Gastrocnemius medialis (tissue), 4 donors: ENCODE measurements at regions not wholly inside any gene's neighbourhood (a gene's known extent, or its start where the extent isn't known, plus 50 kb on each side); places are given as distances from the start of the nearest gene placed in this dataset.

Experiments used
- ATAC-seq, 2 donors: fragments of 150-250 bp; one replicate each; pipeline ENCODE4 v1.9.1; 2016
- DNase-seq, 2 donors: peaks; one replicate each; pipeline ENCODE4 v3.0.0-alpha.2; 2019
- H3K27ac ChIP-seq, 4 donors: fragments of 200-600 bp; sonication (generic); 1 replicate in 1 of 4; 2 replicates in 3 of 4; pipeline ENCODE4 v1.5.1; 2016 to 2018; ENCODE audit warnings: mild to moderate bottlenecking in 2 of 4, moderate library complexity in 1 of 4
- H3K27me3 ChIP-seq, 3 donors: fragments of 200-600 bp; sonication (generic) in 2 of 3; 1 replicate in 1 of 3; 2 replicates in 2 of 3; pipeline versions ENCODE4 v1.5.1 to v1.6.0; 2016 to 2019; ENCODE audit warnings: mild to moderate bottlenecking in 1 of 3, moderate library complexity in 1 of 3
- H3K36me3 ChIP-seq, 2 donors: fragments of 200-600 bp; sonication (generic) in 1 of 2; one replicate each; pipeline ENCODE4 v1.5.1; 2017 to 2018
- H3K4me1 ChIP-seq, 2 donors: fragments of 200-600 bp; sonication (generic) in 1 of 2; one replicate each; pipeline ENCODE4 v1.5.1; 2016 to 2017; ENCODE audit warnings: mild to moderate bottlenecking in 2 of 2
- H3K4me3 ChIP-seq, 4 donors: fragments of 200-600 bp; sonication (generic) in 3 of 4; 1 replicate in 1 of 4; 2 replicates in 3 of 4; pipeline ENCODE4 v1.5.1; 2016 to 2019; ENCODE audit warnings: mild to moderate bottlenecking in 2 of 4
- H3K9me3 ChIP-seq, 3 donors: fragments of 200-600 bp; sonication (generic) in 2 of 3; 1 replicate in 1 of 3; 2 replicates in 2 of 3; pipeline ENCODE4 v1.5.1; 2016 to 2019
- CTCF ChIP-seq, 5 experiments: fragments of 450-650 bp in 3 of 5; fragments of 200-600 bp in 2 of 5; sonication (generic) in 2 of 5; IDR thresholded peaks in 4 of 5; conservative IDR thresholded peaks in 1 of 5; 1 replicate in 4 of 5; 2 replicates in 1 of 5; pipeline ENCODE4 v1.5.1; 2016 to 2019; ENCODE audit warnings: antibody characterized with exemption in 5 of 5, mild to moderate bottlenecking in 3 of 5, moderate library complexity in 3 of 5
- POLR2A ChIP-seq, 2 donors: fragments of 450-650 bp; IDR thresholded peaks; one replicate each; pipeline ENCODE4 v1.6.1; 2017; ENCODE audit warnings: antibody characterized with exemption in 2 of 2, mild to moderate bottlenecking in 2 of 2, moderate library complexity in 2 of 2
- in situ Hi-C, 4 donors: fragments of 200-750 bp; cut with MboI; loops; one replicate each; pipeline versions ENCODE4 v1.15.0 to v1.8.0; 2017; ENCODE audit warnings: low sequenced_read_pairs in 4 of 4
- intact Hi-C: fragments of 100-400 bp; cut with DNase I; formaldehyde crosslinking; loops from one replicate; pipeline ENCODE4 v1.15.1; 2023; ENCODE audit warnings: low total_unique reads

- no peak overlapping the region for H3K4me3 ChIP-seq
- no peaks in the 10 kb centered on the region for H3K27me3 ChIP-seq
- H3K36me3 ChIP-seq: no peaks in the 10 kb centered on the region
- ATAC-seq: no peak
- DNase-seq: no peak
- no peaks in the 10 kb centered on the region for H3K9me3 ChIP-seq
- TF ChIP-seq CTCF (IDR thresholded peaks at IDR 0.05 in 4 of 5, conservative IDR thresholded peaks at IDR 0.05 in 1 of 5) (no peak), POLR2A (IDR thresholded peaks at IDR 0.05) (no peak)
- in situ Hi-C loops: no loop called here
- no peaks in the 10 kb centered on the region for H3K4me1 ChIP-seq
- H3K27ac ChIP-seq: no peak overlapping the region
- intact Hi-C loops: no loop called here
Measured at GRCh38 chr18:1861473-1861872, 709.8 kb downstream of the METTL4 start.

- no peak for DNase-seq
- H3K27me3 ChIP-seq: no peaks in the 10 kb centered on the region
- no peaks in the 10 kb centered on the region for H3K36me3 ChIP-seq
- ATAC-seq: no peak
- H3K4me3 ChIP-seq: no peak overlapping the region
- H3K4me1 ChIP-seq: no peaks in the 10 kb centered on the region
- TF ChIP-seq POLR2A (IDR thresholded peaks at IDR 0.05) (no peak), CTCF (IDR thresholded peaks at IDR 0.05 in 4 of 5, conservative IDR thresholded peaks at IDR 0.05 in 1 of 5) (no peak)
- H3K9me3 ChIP-seq: no peaks in the 10 kb centered on the region
- in situ Hi-C loops: no loop called here
- H3K27ac ChIP-seq: no peak overlapping the region
- intact Hi-C loops: no loop called here
Measured at GRCh38 chr18:1865869-1866268, 705.4 kb downstream of the METTL4 start.

GRCh38 chr18:1872274-1872673 lies 699.0 kb downstream of the METTL4 start:
- H3K4me3 ChIP-seq: no peak overlapping the region
- in situ Hi-C loops: no loop called here
- ATAC-seq: no peak

GRCh38 chr18:1875219-1875618 lies 696.1 kb downstream of the METTL4 start:
- no peaks in the 10 kb centered on the region for H3K36me3 ChIP-seq
- no peaks in the 10 kb centered on the region for H3K27me3 ChIP-seq
- in situ Hi-C loops (no loop called here), intact Hi-C loops (no loop called here)
- H3K4me1 ChIP-seq: no peaks in the 10 kb centered on the region
- DNase-seq: no peak
- no peak for TF ChIP-seq POLR2A (IDR thresholded peaks at IDR 0.05)
- no peak for TF ChIP-seq CTCF (IDR thresholded peaks at IDR 0.05 in 4 of 5, conservative IDR thresholded peaks at IDR 0.05 in 1 of 5)
- H3K4me3 ChIP-seq: no peak overlapping the region
- H3K27ac ChIP-seq: no peak overlapping the region
- ATAC-seq: no peak
- no peaks in the 10 kb centered on the region for H3K9me3 ChIP-seq

More at GRCh38 chr18:1872274-1872673, 699.0 kb downstream of the METTL4 start:
- H3K27ac ChIP-seq: no peak overlapping the region
- no peak for DNase-seq
- no peaks in the 10 kb centered on the region for H3K27me3 ChIP-seq
- H3K36me3 ChIP-seq: no peaks in the 10 kb centered on the region
- no peaks in the 10 kb centered on the region for H3K4me1 ChIP-seq
- TF ChIP-seq CTCF (IDR thresholded peaks at IDR 0.05 in 4 of 5, conservative IDR thresholded peaks at IDR 0.05 in 1 of 5): no peak
- no peak for TF ChIP-seq POLR2A (IDR thresholded peaks at IDR 0.05)
- intact Hi-C loops: no loop called here
- H3K9me3 ChIP-seq: no peaks in the 10 kb centered on the region

- no peaks in the 10 kb centered on the region for H3K36me3 ChIP-seq
- in situ Hi-C loops: no loop called here
- no peak overlapping the region for H3K27ac ChIP-seq
- no peaks in the 10 kb centered on the region for H3K9me3 ChIP-seq
- H3K4me3 ChIP-seq: no peak overlapping the region
- H3K27me3 ChIP-seq: no peaks in the 10 kb centered on the region
- no peaks in the 10 kb centered on the region for H3K4me1 ChIP-seq
- intact Hi-C loops: no loop called here
- ATAC-seq (no peak), DNase-seq (no peak)
- TF ChIP-seq POLR2A (IDR thresholded peaks at IDR 0.05) (no peak), CTCF (IDR thresholded peaks at IDR 0.05 in 4 of 5, conservative IDR thresholded peaks at IDR 0.05 in 1 of 5) (no peak)
Measured at GRCh38 chr18:1884623-1885022, 686.7 kb downstream of the METTL4 start.
